ENCODE measurements at regions not wholly inside any gene's neighbourhood (a gene's known extent, or its start where the extent isn't known, plus 50 kb on each side); places are given as distances from the start of the nearest gene placed in this dataset.

GRCh38 chr3:181173227-181173626 is 183.7 kb upstream of the DNAJC19 start:
- Histone ChIP-seq H3K27ac (ENCODE audit: low read length) (no peak overlapping the region), H3K4me2 (ENCODE audit: low read length) (no peak overlapping the region), H3K36me3 (replicated peaks; ENCODE audit: low read depth, low read length) (no peaks in the 10 kb centered on the region), H3K79me2 (ENCODE audit: low read length) (no peaks in the 10 kb centered on the region), H3K4me3 (ENCODE audit: low read length) (no peak overlapping the region), H4K20me1 (ENCODE audit: insufficient read depth, low read length) (no peaks in the 10 kb centered on the region), H3K4me1 (ENCODE audit: low read length) (no peaks in the 10 kb centered on the region), H2AFZ (ENCODE audit: low read depth, low read length) (no peak overlapping the region), H3K9me3 (ENCODE audit: insufficient read depth, low read length) (no peaks in the 10 kb centered on the region), H3K9ac (ENCODE audit: low read length) (no peak overlapping the region), H3K27me3 (ENCODE audit: low read depth, low read length) (no peaks in the 10 kb centered on the region)
- no peak for TF ChIP-seq CTCF (IDR thresholded peaks at IDR 0.05; ENCODE audit: low read depth, low read length)
- no peak for TF ChIP-seq EZH2phosphoT487 (IDR thresholded peaks at IDR 0.05; ENCODE audit: low read depth)

GRCh38 chr3:181134873-181135272 is 145.3 kb upstream of the DNAJC19 start:
- no peak overlapping the region for H3K9ac ChIP-seq (ENCODE audit: low read length)
- H2AFZ ChIP-seq (ENCODE audit: low read depth, low read length), result no peak overlapping the region
- no peaks in the 10 kb centered on the region for H3K4me1 ChIP-seq (ENCODE audit: low read length)
- H3K4me2 ChIP-seq (ENCODE audit: low read length), result no peak overlapping the region
- TF ChIP-seq CTCF (IDR thresholded peaks at IDR 0.05; ENCODE audit: low read depth, low read length) (no peak), EZH2phosphoT487 (IDR thresholded peaks at IDR 0.05; ENCODE audit: low read depth) (no peak)
- H3K36me3 ChIP-seq (replicated peaks; ENCODE audit: low read depth, low read length), result no peaks in the 10 kb centered on the region
- H3K4me3 ChIP-seq (ENCODE audit: low read length), result no peak overlapping the region
- H4K20me1 ChIP-seq (ENCODE audit: insufficient read depth, low read length), result no peaks in the 10 kb centered on the region
- H3K79me2 ChIP-seq (ENCODE audit: low read length), result no peaks in the 10 kb centered on the region
- H3K27ac ChIP-seq (ENCODE audit: low read length), result no peak overlapping the region
- H3K9me3 ChIP-seq (ENCODE audit: insufficient read depth, low read length), result no peaks in the 10 kb centered on the region
- no peaks in the 10 kb centered on the region; the same call in 1 of the 2 replicates for H3K27me3 ChIP-seq (ENCODE audit: low read depth, low read length)

- H3K9me3 ChIP-seq (ENCODE audit: insufficient read depth, low read length), result no peaks in the 10 kb centered on the region
- no peaks in the 10 kb centered on the region for H3K36me3 ChIP-seq (replicated peaks; ENCODE audit: low read depth, low read length)
- no peak overlapping the region for H3K4me2 ChIP-seq (ENCODE audit: low read length)
- H3K27ac ChIP-seq (ENCODE audit: low read length), result no peak overlapping the region
- H2AFZ ChIP-seq (ENCODE audit: low read depth, low read length), result no peak overlapping the region
- no peaks in the 10 kb centered on the region for H3K4me1 ChIP-seq (ENCODE audit: low read length)
- no peaks in the 10 kb centered on the region for H3K79me2 ChIP-seq (ENCODE audit: low read length)
- no peak overlapping the region for H3K4me3 ChIP-seq (ENCODE audit: low read length)
- H3K27me3 ChIP-seq (ENCODE audit: low read depth, low read length), result no peaks in the 10 kb centered on the region
- no peak for TF ChIP-seq EZH2phosphoT487 (IDR thresholded peaks at IDR 0.05; ENCODE audit: low read depth)
- no peak overlapping the region for H3K9ac ChIP-seq (ENCODE audit: low read length)
- no peaks in the 10 kb centered on the region for H4K20me1 ChIP-seq (ENCODE audit: insufficient read depth, low read length)
Observed at GRCh38 chr3:181133832-181134231, 144.3 kb upstream of the DNAJC19 start.

GRCh38 chr3:181105646-181106045 is 116.1 kb upstream of the DNAJC19 start:
- Histone ChIP-seq H3K27me3 (ENCODE audit: low read depth, low read length) (no peaks in the 10 kb centered on the region), H3K9me3 (ENCODE audit: insufficient read depth, low read length) (no peaks in the 10 kb centered on the region), H3K27ac (ENCODE audit: low read length) (no peak overlapping the region), H3K4me2 (ENCODE audit: low read length) (no peak overlapping the region), H3K36me3 (replicated peaks; ENCODE audit: low read depth, low read length) (no peaks in the 10 kb centered on the region), H3K4me1 (ENCODE audit: low read length) (no peaks in the 10 kb centered on the region), H3K9ac (ENCODE audit: low read length) (no peak overlapping the region), H3K4me3 (ENCODE audit: low read length) (no peak overlapping the region), H2AFZ (ENCODE audit: low read depth, low read length) (no peak overlapping the region), H3K79me2 (ENCODE audit: low read length) (no peaks in the 10 kb centered on the region), H4K20me1 (ENCODE audit: insufficient read depth, low read length) (no peaks in the 10 kb centered on the region)
- TF ChIP-seq CTCF (IDR thresholded peaks at IDR 0.05; ENCODE audit: low read depth, low read length), result no peak
- TF ChIP-seq EZH2phosphoT487 (IDR thresholded peaks at IDR 0.05; ENCODE audit: low read depth), result no peak

GRCh38 chr3:181103605-181104004 is 114.1 kb upstream of the DNAJC19 start:
- no peaks in the 10 kb centered on the region for H3K9me3 ChIP-seq (ENCODE audit: insufficient read depth, low read length)
- H3K4me1 ChIP-seq (ENCODE audit: low read length), result no peaks in the 10 kb centered on the region
- no peak for TF ChIP-seq EZH2phosphoT487 (IDR thresholded peaks at IDR 0.05; ENCODE audit: low read depth)
- peak; percentile 53 for TF ChIP-seq CTCF (IDR thresholded peaks at IDR 0.05; ENCODE audit: low read depth, low read length)
- no peak overlapping the region for H3K4me3 ChIP-seq (ENCODE audit: low read length)
- no peak overlapping the region for H2AFZ ChIP-seq (ENCODE audit: low read depth, low read length)
- H4K20me1 ChIP-seq (ENCODE audit: insufficient read depth, low read length), result no peaks in the 10 kb centered on the region
- H3K27ac ChIP-seq (ENCODE audit: low read length), result no peak overlapping the region
- no peaks in the 10 kb centered on the region for H3K79me2 ChIP-seq (ENCODE audit: low read length)
- H3K36me3 ChIP-seq (replicated peaks; ENCODE audit: low read depth, low read length), result no peaks in the 10 kb centered on the region
- no peaks in the 10 kb centered on the region for H3K27me3 ChIP-seq (ENCODE audit: low read depth, low read length)
- H3K4me2 ChIP-seq (ENCODE audit: low read length), result no peak overlapping the region
- H3K9ac ChIP-seq (ENCODE audit: low read length), result no peak overlapping the region

All from OCI-LY3 (cell line).